A673 (cell line): ENCODE measurements at regions not wholly inside any gene's neighbourhood (a gene's known extent, or its start where the extent isn't known, plus 50 kb on each side); places are given as distances from the start of the nearest gene placed in this dataset.

Experiments
- EZH2 ChIP-seq: fragments of 200-600 bp; sonication (generic); IDR thresholded peaks from 2 replicates; pipeline ENCODE4 v1.6.1; 2017; ENCODE audit warnings: borderline replicate concordance, low read depth, mild to moderate bottlenecking, mixed read lengths, antibody characterized with exemption, low read length; ENCODE audit not compliant: poor library complexity, severe bottlenecking
- TF ChIP-seq, protein P1 (sequence below): fragments of 300-800, 200-600 bp; sonication (generic); conservative IDR thresholded peaks from 2 replicates; pipeline ENCODE4 v1.5.1; 2017; ENCODE audit warnings: low read depth, mild to moderate bottlenecking, antibody characterized with exemption, low read length, moderate library complexity, mixed read lengths

DNA sequence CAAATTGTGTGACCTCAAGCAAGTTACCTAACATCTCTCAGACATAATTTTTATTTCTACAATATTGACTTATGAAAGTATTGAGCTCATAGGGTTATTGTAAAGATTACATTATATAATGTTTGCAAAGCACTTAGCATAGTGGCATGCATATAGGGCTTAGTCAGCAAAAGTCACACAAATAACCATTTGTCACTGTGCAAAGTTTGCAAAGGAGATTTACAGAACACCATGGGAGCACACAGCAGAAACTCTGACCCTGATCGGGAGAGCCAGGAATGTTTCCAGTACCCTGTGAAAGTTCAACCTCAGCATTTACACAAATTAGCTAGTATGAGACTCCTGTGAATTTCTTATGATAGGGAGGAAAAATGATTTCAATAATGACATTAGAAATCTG is 804.6 kb upstream of the RAG2 start:
- TF ChIP-seq EZH2: no peak
- TF ChIP-seq, protein P1, sequence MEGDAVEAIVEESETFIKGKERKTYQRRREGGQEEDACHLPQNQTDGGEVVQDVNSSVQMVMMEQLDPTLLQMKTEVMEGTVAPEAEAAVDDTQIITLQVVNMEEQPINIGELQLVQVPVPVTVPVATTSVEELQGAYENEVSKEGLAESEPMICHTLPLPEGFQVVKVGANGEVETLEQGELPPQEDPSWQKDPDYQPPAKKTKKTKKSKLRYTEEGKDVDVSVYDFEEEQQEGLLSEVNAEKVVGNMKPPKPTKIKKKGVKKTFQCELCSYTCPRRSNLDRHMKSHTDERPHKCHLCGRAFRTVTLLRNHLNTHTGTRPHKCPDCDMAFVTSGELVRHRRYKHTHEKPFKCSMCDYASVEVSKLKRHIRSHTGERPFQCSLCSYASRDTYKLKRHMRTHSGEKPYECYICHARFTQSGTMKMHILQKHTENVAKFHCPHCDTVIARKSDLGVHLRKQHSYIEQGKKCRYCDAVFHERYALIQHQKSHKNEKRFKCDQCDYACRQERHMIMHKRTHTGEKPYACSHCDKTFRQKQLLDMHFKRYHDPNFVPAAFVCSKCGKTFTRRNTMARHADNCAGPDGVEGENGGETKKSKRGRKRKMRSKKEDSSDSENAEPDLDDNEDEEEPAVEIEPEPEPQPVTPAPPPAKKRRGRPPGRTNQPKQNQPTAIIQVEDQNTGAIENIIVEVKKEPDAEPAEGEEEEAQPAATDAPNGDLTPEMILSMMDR: no peak
